ENCODE measurements at regions not wholly inside any gene's neighbourhood (a gene's known extent, or its start where the extent isn't known, plus 50 kb on each side); places are given as distances from the start of the nearest gene placed in this dataset.
"Not testable (repeated sequence)": the region's sequence is repeated elsewhere in the genome, so short reads cannot be mapped to it uniquely, and the experiment has no call there.

GRCh38 chr2:106004851-106005250 lies 189.2 kb downstream of the UXS1 start:
- H3K9me3 Mint-ChIP-seq: peaks cover 46% of the 10 kb centered on the region
- peaks cover 8% of the 10 kb centered on the region for H3K36me3 Mint-ChIP-seq (ENCODE audit: low read depth)
- H3K27me3 Mint-ChIP-seq: peaks cover 4% of the 10 kb centered on the region
- ATAC-seq (ENCODE audit: low read depth): no peak
- no peaks in the 10 kb centered on the region for H3K4me1 Mint-ChIP-seq
- POLR2A ChIA-PET: no interaction called here
- intact Hi-C loops (cut with micrococcal nuclease): no loop called here
- DNase-seq: no peak
- H3K4me3 Mint-ChIP-seq: no peak overlapping the region
- CTCF ChIA-PET: no interaction called here
- no peak overlapping the region for H3K27ac Mint-ChIP-seq
- TF ChIP-seq CTCF (IDR thresholded peaks at IDR 0.05): no peak

- H3K27me3 Mint-ChIP-seq: peaks cover 4% of the 10 kb centered on the region
- ChIA-PET POLR2A (no interaction called here), CTCF (no interaction called here)
- H3K4me3 Mint-ChIP-seq: no peak overlapping the region
- H3K36me3 Mint-ChIP-seq (ENCODE audit: low read depth): peaks cover 5% of the 10 kb centered on the region
- DNase-seq (no peak), ATAC-seq (ENCODE audit: low read depth) (no peak)
- peaks cover 22% of the 10 kb centered on the region for H3K9me3 Mint-ChIP-seq
- intact Hi-C loops (cut with micrococcal nuclease): no loop called here
- no peaks in the 10 kb centered on the region for H3K4me1 Mint-ChIP-seq
- H3K27ac Mint-ChIP-seq: no peak overlapping the region
- no peak for TF ChIP-seq CTCF (IDR thresholded peaks at IDR 0.05)
Observed at GRCh38 chr2:105999211-105999989, 194.7 kb downstream of the UXS1 start.

DNA sequence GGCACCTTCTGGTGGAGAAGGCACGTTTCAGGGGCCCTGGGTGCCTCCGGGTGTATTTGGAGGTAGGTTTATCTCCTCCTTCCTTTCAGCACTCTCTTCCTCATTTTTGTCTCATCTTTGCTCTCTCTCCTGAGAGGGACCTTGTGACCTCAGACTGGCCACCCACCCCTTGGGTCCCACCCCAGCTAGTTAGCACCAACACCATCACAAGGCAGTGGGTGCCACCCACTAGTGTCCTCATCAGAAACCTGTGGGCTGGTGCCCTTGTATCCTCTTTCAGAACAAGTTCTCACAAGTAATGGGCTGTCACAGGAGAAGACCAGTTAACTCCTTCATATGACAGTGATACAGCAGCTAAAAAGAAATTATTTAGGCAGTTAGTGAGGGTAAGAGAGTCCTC lies 196.4 kb downstream of the UXS1 start:
- POLR2A ChIA-PET: no interaction called here
- no peak overlapping the region for H3K27ac Mint-ChIP-seq
- DNase-seq: no peak
- no peak overlapping the region for H3K4me3 Mint-ChIP-seq
- intact Hi-C loops (cut with micrococcal nuclease): no loop called here
- ATAC-seq (ENCODE audit: low read depth): no peak
- no peaks in the 10 kb centered on the region for H3K4me1 Mint-ChIP-seq
- peaks cover 29% of the 10 kb centered on the region for H3K9me3 Mint-ChIP-seq
- CTCF ChIA-PET: no interaction called here
- TF ChIP-seq CTCF (IDR thresholded peaks at IDR 0.05): no peak
- peaks cover 4% of the 10 kb centered on the region for H3K27me3 Mint-ChIP-seq
- peaks cover 5% of the 10 kb centered on the region for H3K36me3 Mint-ChIP-seq (ENCODE audit: low read depth)

DNA sequence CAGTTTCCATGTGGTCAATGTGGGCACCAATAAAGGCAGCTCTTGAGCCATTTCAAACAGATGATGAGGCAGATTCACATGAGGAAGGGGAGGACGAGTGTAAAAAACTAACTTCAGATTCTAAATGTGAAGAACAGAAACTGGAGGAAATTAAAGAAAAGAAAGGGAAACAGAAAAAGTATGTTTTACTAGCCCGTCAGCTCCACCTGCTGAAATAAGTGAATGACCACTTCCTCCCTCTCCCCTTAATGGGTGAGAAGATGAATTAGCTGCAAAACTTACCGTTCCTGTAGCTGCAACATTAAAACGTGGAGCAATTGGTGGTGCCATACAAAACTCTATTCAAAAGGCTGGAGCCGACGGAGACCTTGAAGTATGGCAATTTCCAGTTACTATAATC lies 203.5 kb downstream of the UXS1 start:
- ChIA-PET CTCF (interaction anchor here (1.1 to 1.8 kb wide), 2 partner anchors 413 to 414 kb away, joined by 3 to 14 read pairs; no protein-coding TSS in a partner anchor), POLR2A (no interaction called here)
- peaks cover 38% of the 10 kb centered on the region for H3K9me3 Mint-ChIP-seq
- ATAC-seq (ENCODE audit: low read depth) (no peak), DNase-seq (no peak)
- no peaks in the 10 kb centered on the region for H3K27me3 Mint-ChIP-seq
- no peak overlapping the region for H3K27ac Mint-ChIP-seq
- H3K36me3 Mint-ChIP-seq (ENCODE audit: low read depth): peaks cover 5% of the 10 kb centered on the region
- intact Hi-C loops (cut with micrococcal nuclease): loop anchor here (1.0 kb wide), 1 partner anchor 414 kb away; no protein-coding TSS in a partner anchor
- TF ChIP-seq CTCF (IDR thresholded peaks at IDR 0.05): no peak
- H3K4me3 Mint-ChIP-seq: no peak overlapping the region
- no peaks in the 10 kb centered on the region for H3K4me1 Mint-ChIP-seq

DNA sequence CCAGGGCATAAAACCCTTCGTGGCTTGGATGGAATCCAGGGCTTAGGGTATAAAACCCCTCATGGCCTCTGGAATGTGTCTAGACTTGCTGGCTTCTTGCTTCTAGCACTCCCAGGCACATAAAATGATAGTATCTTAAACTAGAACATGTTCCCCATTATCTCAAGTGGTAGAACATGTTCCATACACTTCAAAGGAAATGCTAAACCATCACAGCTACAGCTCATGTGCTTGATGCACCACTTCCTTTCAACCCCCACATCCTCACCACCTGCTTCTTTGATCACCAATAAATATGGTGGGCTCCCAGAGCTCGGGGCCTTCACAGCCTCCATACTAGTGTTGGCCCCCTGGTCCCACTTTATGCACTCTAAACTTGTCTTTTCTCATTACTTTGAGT lies 204.3 kb downstream of the UXS1 start:
- ATAC-seq (ENCODE audit: low read depth); DNase-seq; H3K4me1 Mint-ChIP-seq; H3K36me3 Mint-ChIP-seq (ENCODE audit: low read depth); POLR2A ChIA-PET; H3K27ac Mint-ChIP-seq; H3K27me3 Mint-ChIP-seq; H3K4me3 Mint-ChIP-seq: not testable (repeated sequence)
- peaks cover 37% of the 10 kb centered on the region for H3K9me3 Mint-ChIP-seq
- CTCF ChIA-PET: interaction anchor here (1.8 kb wide), 1 partner anchor 413 kb away, joined by 14 read pairs; no protein-coding TSS in a partner anchor
- intact Hi-C loops (cut with micrococcal nuclease): loop anchor here (1.0 kb wide), 1 partner anchor 414 kb away; no protein-coding TSS in a partner anchor

Measured in activated B cell treated with CpG ODN at 0.5 μM for 24 hours (primary cell).